ENCODE measurements at regions not wholly inside any gene's neighbourhood (a gene's known extent, or its start where the extent isn't known, plus 50 kb on each side); places are given as distances from the start of the nearest gene placed in this dataset.

DNA sequence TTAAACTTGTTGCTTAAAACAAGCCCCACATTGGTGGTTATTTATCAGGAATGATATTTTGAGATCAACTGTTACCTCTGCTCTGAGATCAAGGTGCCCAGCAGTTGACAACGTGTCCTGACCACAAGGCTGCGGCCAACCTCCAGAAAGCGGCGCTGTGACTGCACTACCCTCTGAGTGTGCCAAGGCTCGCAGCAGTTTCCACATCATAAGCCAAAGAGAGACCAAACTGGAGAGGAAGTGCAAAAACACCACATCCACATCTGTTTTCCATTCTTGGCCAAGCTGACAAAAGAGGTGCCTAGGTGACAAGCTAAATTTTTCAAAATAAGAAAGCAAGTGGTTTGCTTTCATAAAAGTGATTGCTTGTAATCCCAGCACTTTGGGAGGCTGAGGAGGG, 410.8 kb upstream of the POU3F3 start (continued):
- TF ChIP-seq MAFK (IDR thresholded peaks at IDR 0.05; ENCODE audit: low read depth, low read length) (no peak), EGR1 (IDR thresholded peaks at IDR 0.05; ENCODE audit: borderline replicate concordance, low read depth, low read length) (no peak), PHF8 (conservative IDR thresholded peaks at IDR 0.05; ENCODE audit: low read depth, low read length) (no peak), ASH2L (IDR thresholded peaks at IDR 0.05; ENCODE audit: low read length) (no peak)

Data from H1 (cell line).